ENCODE measurements at regions not wholly inside any gene's neighbourhood (a gene's known extent, or its start where the extent isn't known, plus 50 kb on each side); places are given as distances from the start of the nearest gene placed in this dataset.

- no peak for DNase-seq (ENCODE audit: low read depth)
These were observed 185.4 kb upstream of the FAM98A start for GRCh38 chr2:33784488-33784887.

- no peak for DNase-seq (ENCODE audit: low read depth)
These were observed 183.5 kb upstream of the FAM98A start for GRCh38 chr2:33782395-33783230.

- peak; percentile 35 for DNase-seq (ENCODE audit: low read depth)
These were observed 178.7 kb upstream of the FAM98A start for GRCh38 chr2:33777786-33778185.

GRCh38 chr2:33775306-33775705, 176.2 kb upstream of the FAM98A start:
- DNase-seq (ENCODE audit: low read depth) = no peak

- DNase-seq (ENCODE audit: low read depth) = no peak
These were observed 170.9 kb upstream of the FAM98A start for GRCh38 chr2:33770023-33770422.

GRCh38 chr2:33766175-33766574, 167.1 kb upstream of the FAM98A start:
- no peak for DNase-seq (ENCODE audit: low read depth)

GRCh38 chr2:33765122-33765521, 166.0 kb upstream of the FAM98A start:
- DNase-seq (ENCODE audit: low read depth) = peak; percentile 54

- DNase-seq (ENCODE audit: low read depth) = no peak
These were observed 165.5 kb upstream of the FAM98A start for GRCh38 chr2:33764551-33764950.

- DNase-seq (ENCODE audit: low read depth) = no peak
These were observed 164.7 kb upstream of the FAM98A start for GRCh38 chr2:33763671-33764310.

- no peak for DNase-seq (ENCODE audit: low read depth)
These were observed 163.5 kb upstream of the FAM98A start for GRCh38 chr2:33762636-33763035.

GRCh38 chr2:33746208-33746800, 147.2 kb upstream of the FAM98A start:
- DNase-seq (ENCODE audit: low read depth) = no peak

- peak; percentile 19 for DNase-seq (ENCODE audit: low read depth)
These were observed 136.0 kb upstream of the FAM98A start for GRCh38 chr2:33735096-33735495.

- DNase-seq (ENCODE audit: low read depth) = no peak
These were observed 131.7 kb upstream of the FAM98A start for GRCh38 chr2:33730804-33731203.

GRCh38 chr2:33730193-33730592, 131.1 kb upstream of the FAM98A start:
- no peak for DNase-seq (ENCODE audit: low read depth)

GRCh38 chr2:33729353-33729752, 130.3 kb upstream of the FAM98A start:
- DNase-seq (ENCODE audit: low read depth) = no peak

- DNase-seq (ENCODE audit: low read depth) = no peak
These were observed 129.0 kb upstream of the FAM98A start for GRCh38 chr2:33728106-33728505.

- no peak for DNase-seq (ENCODE audit: low read depth)
These were observed 128.4 kb upstream of the FAM98A start for GRCh38 chr2:33727361-33728032.

GRCh38 chr2:33726415-33726814, 127.3 kb upstream of the FAM98A start:
- no peak for DNase-seq (ENCODE audit: low read depth)

- DNase-seq (ENCODE audit: low read depth) = no peak
These were observed 124.2 kb upstream of the FAM98A start for GRCh38 chr2:33723329-33723728.

- no peak for DNase-seq (ENCODE audit: low read depth)
These were observed 120.0 kb upstream of the FAM98A start for GRCh38 chr2:33719067-33719466.

- no peak for DNase-seq (ENCODE audit: low read depth)
These were observed 113.6 kb upstream of the FAM98A start for GRCh38 chr2:33712674-33713073.

- no peak for DNase-seq (ENCODE audit: low read depth)
These were observed 110.9 kb upstream of the FAM98A start for GRCh38 chr2:33709951-33710350.

Measured in M059J (cell line).